OCI-LY3 (cell line): ENCODE measurements at regions not wholly inside any gene's neighbourhood (a gene's known extent, or its start where the extent isn't known, plus 50 kb on each side); places are given as distances from the start of the nearest gene placed in this dataset.

Experiments
- CTCF ChIP-seq: fragments of 200-600, 300-600 bp; sonication (generic); IDR thresholded peaks from 2 replicates; pipeline ENCODE4 v1.5.1; 2014; ENCODE audit warnings: antibody characterized with exemption, low read length, low read depth
- EZH2phosphoT487 ChIP-seq: fragments of 200-600 bp; shearing (Covaris generic); IDR thresholded peaks from 2 replicates; pipeline ENCODE4 v1.6.1; 2018; ENCODE audit warnings: antibody characterized with exemption, mixed run types, low read depth

GRCh38 chr1:14440166-14440565 is 158.3 kb upstream of the KAZN start:
- TF ChIP-seq CTCF (no peak), EZH2phosphoT487 (no peak)
